ENCODE measurements at regions not wholly inside any gene's neighbourhood (a gene's known extent, or its start where the extent isn't known, plus 50 kb on each side); places are given as distances from the start of the nearest gene placed in this dataset.

- TF ChIP-seq CTCF (IDR thresholded peaks at IDR 0.05), result no peak
- no peak for TF ChIP-seq POLR2A (IDR thresholded peaks at IDR 0.05)
- no peak for TF ChIP-seq EP300 (IDR thresholded peaks at IDR 0.05)
Observed at GRCh38 chr6:151729829-151730495, 77.5 kb upstream of the ESR1 start.
